ENCODE measurements at regions not wholly inside any gene's neighbourhood (a gene's known extent, or its start where the extent isn't known, plus 50 kb on each side); places are given as distances from the start of the nearest gene placed in this dataset.
A peak's percentile ranks its signal among the peaks of the same experiment; 100 is the strongest.
"Not testable (repeated sequence)": the region's sequence is repeated elsewhere in the genome, so short reads cannot be mapped to it uniquely, and the experiment has no call there.

DNA sequence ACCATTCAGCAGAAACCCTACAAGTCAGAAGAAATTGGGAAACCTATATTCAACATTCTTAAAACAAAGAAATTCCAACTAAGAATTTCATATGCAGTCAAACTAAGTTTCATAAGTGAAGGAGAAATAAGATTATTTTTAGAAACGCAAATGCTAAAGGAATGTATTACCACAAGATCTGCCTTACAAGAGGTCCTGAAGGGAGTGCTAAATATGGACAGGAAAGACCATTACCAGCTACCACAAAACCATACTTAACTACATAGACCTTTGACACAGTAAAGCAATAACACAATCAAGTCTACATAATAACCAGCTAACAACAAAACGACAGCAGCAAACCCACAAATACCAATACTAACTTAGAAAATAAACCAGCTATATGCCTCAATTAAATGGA, 169.3 kb upstream of the FGF16 start:
- H3K36me3 Mint-ChIP-seq (ENCODE audit: low read depth, unreplicated experiment) = no peaks in the 10 kb centered on the region
- H3K36me3 ChIP-seq (ENCODE audit: insufficient read depth, low read length) = no peaks in the 10 kb centered on the region
- H3K4me1 Mint-ChIP-seq (ENCODE audit: low read depth, unreplicated experiment) = peaks cover 4% of the 10 kb centered on the region
- H3K4me3 ChIP-seq (ENCODE audit: insufficient read depth, low read depth, low read length) = no peak overlapping the region
- no peak overlapping the region for H3K4me2 ChIP-seq (ENCODE audit: low read length)
- TF ChIP-seq EZH2 (IDR thresholded peaks at IDR 0.05; ENCODE audit: insufficient read depth, low read length) = no peak
- TF ChIP-seq, protein P1, sequence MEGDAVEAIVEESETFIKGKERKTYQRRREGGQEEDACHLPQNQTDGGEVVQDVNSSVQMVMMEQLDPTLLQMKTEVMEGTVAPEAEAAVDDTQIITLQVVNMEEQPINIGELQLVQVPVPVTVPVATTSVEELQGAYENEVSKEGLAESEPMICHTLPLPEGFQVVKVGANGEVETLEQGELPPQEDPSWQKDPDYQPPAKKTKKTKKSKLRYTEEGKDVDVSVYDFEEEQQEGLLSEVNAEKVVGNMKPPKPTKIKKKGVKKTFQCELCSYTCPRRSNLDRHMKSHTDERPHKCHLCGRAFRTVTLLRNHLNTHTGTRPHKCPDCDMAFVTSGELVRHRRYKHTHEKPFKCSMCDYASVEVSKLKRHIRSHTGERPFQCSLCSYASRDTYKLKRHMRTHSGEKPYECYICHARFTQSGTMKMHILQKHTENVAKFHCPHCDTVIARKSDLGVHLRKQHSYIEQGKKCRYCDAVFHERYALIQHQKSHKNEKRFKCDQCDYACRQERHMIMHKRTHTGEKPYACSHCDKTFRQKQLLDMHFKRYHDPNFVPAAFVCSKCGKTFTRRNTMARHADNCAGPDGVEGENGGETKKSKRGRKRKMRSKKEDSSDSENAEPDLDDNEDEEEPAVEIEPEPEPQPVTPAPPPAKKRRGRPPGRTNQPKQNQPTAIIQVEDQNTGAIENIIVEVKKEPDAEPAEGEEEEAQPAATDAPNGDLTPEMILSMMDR (IDR thresholded peaks at IDR 0.05; ENCODE audit: insufficient read depth, low read depth, low read length) = no peak
- H3K4me1 ChIP-seq (ENCODE audit: insufficient read depth, low read length) = no peaks in the 10 kb centered on the region
- no peaks in the 10 kb centered on the region for H3K27me3 Mint-ChIP-seq (ENCODE audit: low read depth, unreplicated experiment)
- H3K4me3 Mint-ChIP-seq (ENCODE audit: unreplicated experiment) = no peak overlapping the region
- no peaks in the 10 kb centered on the region for H3K27me3 ChIP-seq (ENCODE audit: insufficient read depth, low read length)
- H3K9me3 ChIP-seq (ENCODE audit: insufficient read depth, low read depth, low read length) = no peaks in the 10 kb centered on the region
- H4K20me1 ChIP-seq (ENCODE audit: insufficient read depth, low read length) = no peaks in the 10 kb centered on the region
- no peaks in the 10 kb centered on the region for H3K79me2 ChIP-seq (ENCODE audit: insufficient read depth, low read length)
- no peak overlapping the region for H3K27ac ChIP-seq (ENCODE audit: low read depth, low read length)
- FAIRE-seq = peak; percentile 90
- H3K27ac Mint-ChIP-seq (ENCODE audit: unreplicated experiment) = no peak overlapping the region
- no peak overlapping the region for H2AFZ ChIP-seq (ENCODE audit: low read depth, low read length)
- DNase-seq (ENCODE audit: low read depth) = no peak
- H3K9ac ChIP-seq (ENCODE audit: low read length) = no peak overlapping the region
- peaks cover 7% of the 10 kb centered on the region for H3K9me3 Mint-ChIP-seq (ENCODE audit: unreplicated experiment)

DNA sequence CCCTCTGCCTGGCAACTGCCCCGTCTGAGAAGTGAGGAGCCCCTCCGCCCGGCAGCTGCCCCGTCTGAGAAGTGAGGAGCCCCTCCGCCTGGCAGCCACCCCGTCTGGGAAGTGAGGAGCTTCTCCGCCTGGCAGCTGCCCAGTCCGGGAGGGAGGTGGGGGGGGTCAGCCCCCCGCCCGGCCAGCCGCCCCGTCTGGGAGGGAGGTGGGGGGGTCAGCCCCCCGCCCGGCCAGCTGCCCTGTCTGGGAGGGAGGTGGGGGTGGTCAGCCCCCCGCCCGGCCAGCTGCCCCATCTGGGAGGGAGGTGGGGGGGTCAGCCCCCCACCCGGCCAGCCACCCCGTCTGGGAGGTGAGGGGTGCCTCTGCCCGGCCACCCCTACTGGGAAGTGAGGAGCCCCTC, 167.8 kb upstream of the FGF16 start:
- not testable (repeated sequence) for H3K4me3 ChIP-seq (ENCODE audit: insufficient read depth, low read depth, low read length); H3K27ac ChIP-seq (ENCODE audit: low read depth, low read length); H4K20me1 ChIP-seq (ENCODE audit: insufficient read depth, low read length); H2AFZ ChIP-seq (ENCODE audit: low read depth, low read length); DNase-seq (ENCODE audit: low read depth); H3K9ac ChIP-seq (ENCODE audit: low read length); H3K9me3 ChIP-seq (ENCODE audit: insufficient read depth, low read depth, low read length); H3K4me3 Mint-ChIP-seq (ENCODE audit: unreplicated experiment); H3K27me3 ChIP-seq (ENCODE audit: insufficient read depth, low read length); H3K9me3 Mint-ChIP-seq (ENCODE audit: unreplicated experiment); H3K79me2 ChIP-seq (ENCODE audit: insufficient read depth, low read length); H3K27ac Mint-ChIP-seq (ENCODE audit: unreplicated experiment); FAIRE-seq; H3K36me3 Mint-ChIP-seq (ENCODE audit: low read depth, unreplicated experiment); H3K4me2 ChIP-seq (ENCODE audit: low read length); H3K4me1 Mint-ChIP-seq (ENCODE audit: low read depth, unreplicated experiment); H3K4me1 ChIP-seq (ENCODE audit: insufficient read depth, low read length); H3K27me3 Mint-ChIP-seq (ENCODE audit: low read depth, unreplicated experiment); H3K36me3 ChIP-seq (ENCODE audit: insufficient read depth, low read length)

DNA sequence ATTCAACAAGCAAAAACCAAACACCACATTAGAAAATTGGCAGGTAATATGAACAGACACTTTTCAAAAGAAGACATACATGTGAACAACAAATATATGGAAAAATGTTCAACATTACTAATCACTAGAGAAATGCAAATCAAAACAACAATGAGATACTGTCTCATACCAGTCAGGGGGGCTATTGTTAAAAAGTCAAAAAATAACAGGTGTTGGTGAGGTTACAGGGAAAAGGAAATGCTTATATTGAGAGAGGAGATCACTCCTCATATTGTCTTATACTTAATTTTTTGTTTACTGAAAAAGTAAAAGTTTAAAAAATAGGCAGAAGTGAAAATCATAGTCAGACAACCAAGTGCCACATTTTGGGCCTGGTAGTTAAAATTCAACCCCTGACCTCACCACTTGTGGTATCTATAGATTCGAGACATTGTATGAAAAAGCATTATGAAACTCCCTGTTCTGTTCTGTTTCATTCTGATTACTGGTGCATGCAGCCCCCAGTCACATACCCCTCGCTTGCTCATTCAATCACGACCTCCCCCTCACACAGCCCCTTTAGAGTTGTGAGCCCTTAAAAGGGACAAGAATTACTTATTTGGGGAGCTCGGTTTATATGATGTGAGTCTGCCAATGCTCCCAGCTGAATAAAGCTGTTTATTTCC, 153.7 kb upstream of the FGF16 start:
- no peak overlapping the region for H3K4me2 ChIP-seq (ENCODE audit: low read length)
- peaks cover 4% of the 10 kb centered on the region for H3K9me3 Mint-ChIP-seq (ENCODE audit: unreplicated experiment)
- TF ChIP-seq, protein P1 (IDR thresholded peaks at IDR 0.05; ENCODE audit: insufficient read depth, low read depth, low read length) = no peak
- TF ChIP-seq EZH2 (IDR thresholded peaks at IDR 0.05; ENCODE audit: insufficient read depth, low read length) = no peak

More for the DNA sequence above, 153.7 kb upstream of the FGF16 start:
- Histone ChIP-seq H3K9me3 (ENCODE audit: insufficient read depth, low read depth, low read length) (no peaks in the 10 kb centered on the region), H3K27me3 (ENCODE audit: insufficient read depth, low read length) (no peaks in the 10 kb centered on the region), H3K4me1 (ENCODE audit: insufficient read depth, low read length) (no peaks in the 10 kb centered on the region), H3K36me3 (ENCODE audit: insufficient read depth, low read length) (no peaks in the 10 kb centered on the region), H3K79me2 (ENCODE audit: insufficient read depth, low read length) (no peaks in the 10 kb centered on the region), H3K27ac (ENCODE audit: low read depth, low read length) (no peak overlapping the region), H3K4me3 (ENCODE audit: insufficient read depth, low read depth, low read length) (no peak overlapping the region), H2AFZ (ENCODE audit: low read depth, low read length) (no peak overlapping the region), H4K20me1 (ENCODE audit: insufficient read depth, low read length) (no peaks in the 10 kb centered on the region), H3K9ac (ENCODE audit: low read length) (no peak overlapping the region)
- Mint-ChIP-seq H3K27ac (ENCODE audit: unreplicated experiment) (no peak overlapping the region), H3K4me3 (ENCODE audit: unreplicated experiment) (no peak overlapping the region), H3K36me3 (ENCODE audit: low read depth, unreplicated experiment) (no peaks in the 10 kb centered on the region), H3K4me1 (ENCODE audit: low read depth, unreplicated experiment) (no peaks in the 10 kb centered on the region), H3K27me3 (ENCODE audit: low read depth, unreplicated experiment) (no peaks in the 10 kb centered on the region)
- no peak for DNase-seq (ENCODE audit: low read depth)
- no peak for FAIRE-seq
